Breast epithelium (tissue), 3 donors: ENCODE measurements at regions not wholly inside any gene's neighbourhood (a gene's known extent, or its start where the extent isn't known, plus 50 kb on each side); places are given as distances from the start of the nearest gene placed in this dataset.

Experiments used
- CTCF ChIP-seq, 3 donors: fragments of 450-650 bp; IDR thresholded peaks; one replicate each; pipeline ENCODE4 v1.5.1; 2016 to 2017; ENCODE audit warnings: antibody characterized with exemption in 3 of 3, mild to moderate bottlenecking in 3 of 3, moderate library complexity in 3 of 3
- POLR2A ChIP-seq: fragments of 450-650 bp; IDR thresholded peaks from one replicate; pipeline ENCODE4 v1.6.1; 2016; ENCODE audit warnings: antibody characterized with exemption, mild to moderate bottlenecking, moderate library complexity

GRCh38 chr5:96197347-96197746, 235.7 kb upstream of the ELL2 start:
- TF ChIP-seq CTCF (IDR thresholded peaks at IDR 0.05) (no peak), POLR2A (no peak)
